ENCODE measurements at regions not wholly inside any gene's neighbourhood (a gene's known extent, or its start where the extent isn't known, plus 50 kb on each side); places are given as distances from the start of the nearest gene placed in this dataset.

- DNase-seq, result no peak
Observed at GRCh38 chr20:56805313-56805712, 176.2 kb downstream of the TFAP2C start.

DNA sequence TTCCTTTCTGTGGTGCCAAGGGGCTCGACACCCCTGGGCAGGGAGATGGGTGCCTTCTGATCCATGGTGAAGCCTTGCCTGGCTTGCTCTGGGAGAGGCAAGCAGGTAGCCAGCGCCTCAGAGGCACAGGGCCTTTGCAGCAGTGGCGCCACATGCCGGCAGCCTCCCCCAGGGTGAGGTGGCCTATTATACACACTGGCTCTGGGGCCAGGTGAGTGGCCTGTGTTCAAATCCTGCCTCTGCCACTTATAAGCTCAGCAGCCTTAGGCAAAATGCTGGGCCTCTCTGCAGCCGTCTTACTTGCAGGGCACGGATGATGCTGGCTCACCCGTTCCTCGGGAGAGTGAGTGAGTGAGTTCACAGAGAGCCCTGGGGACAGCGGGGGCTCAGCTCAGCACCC lies 176.9 kb downstream of the TFAP2C start:
- DNase-seq, result no peak

- DNase-seq, result no peak
Observed at GRCh38 chr20:56806952-56807517, 177.9 kb downstream of the TFAP2C start.

DNA sequence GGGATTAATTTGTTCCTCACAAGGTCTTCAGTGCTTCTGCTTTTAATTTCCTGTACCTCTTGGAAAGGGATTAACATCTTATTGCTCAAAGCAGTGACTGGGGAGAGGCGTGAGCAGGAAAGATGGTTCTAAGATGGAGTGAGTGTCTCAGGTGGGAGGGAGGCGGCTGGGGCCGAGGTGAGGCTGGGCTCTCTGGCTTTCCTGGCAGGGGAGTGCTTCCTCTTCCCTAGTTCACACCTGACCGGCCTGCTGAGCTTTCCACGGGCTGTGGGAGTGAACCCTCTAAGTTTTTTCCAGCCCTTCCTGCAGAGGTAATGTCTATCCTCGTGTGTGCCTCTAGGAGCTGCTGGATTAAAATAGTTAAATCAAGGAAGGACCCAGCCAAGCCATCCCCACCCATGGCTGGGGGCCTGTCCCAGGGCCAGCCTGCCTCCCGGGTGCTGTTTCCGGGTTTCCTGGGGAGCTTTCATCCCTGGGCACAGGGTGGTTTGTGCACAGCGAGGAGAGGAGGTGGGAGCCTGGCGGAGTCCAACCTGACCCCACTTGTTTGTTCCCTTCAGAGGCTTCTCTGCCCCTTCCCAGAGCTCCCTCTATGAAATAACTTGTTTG lies 179.1 kb downstream of the TFAP2C start:
- no peak for DNase-seq

DNA sequence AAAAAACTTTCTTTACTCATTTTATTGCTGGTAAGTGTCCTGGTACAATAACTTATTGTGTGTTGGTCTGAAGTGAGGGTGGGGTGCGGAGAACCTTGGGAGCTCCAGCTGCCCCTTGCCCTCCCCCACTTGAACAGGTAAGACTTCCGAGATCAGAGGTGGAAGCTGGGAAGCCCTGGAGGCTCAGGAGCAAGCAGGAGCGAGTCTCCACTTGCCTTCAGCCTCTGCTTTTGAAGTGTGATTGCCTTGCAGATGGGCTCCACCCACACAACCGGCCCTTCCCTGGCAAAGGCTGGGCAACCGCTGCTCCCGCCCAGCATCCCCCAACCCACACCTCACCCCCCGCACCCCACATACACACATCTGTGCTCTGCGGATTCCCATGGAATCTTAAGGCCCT lies 179.6 kb downstream of the TFAP2C start:
- DNase-seq, result no peak

DNA sequence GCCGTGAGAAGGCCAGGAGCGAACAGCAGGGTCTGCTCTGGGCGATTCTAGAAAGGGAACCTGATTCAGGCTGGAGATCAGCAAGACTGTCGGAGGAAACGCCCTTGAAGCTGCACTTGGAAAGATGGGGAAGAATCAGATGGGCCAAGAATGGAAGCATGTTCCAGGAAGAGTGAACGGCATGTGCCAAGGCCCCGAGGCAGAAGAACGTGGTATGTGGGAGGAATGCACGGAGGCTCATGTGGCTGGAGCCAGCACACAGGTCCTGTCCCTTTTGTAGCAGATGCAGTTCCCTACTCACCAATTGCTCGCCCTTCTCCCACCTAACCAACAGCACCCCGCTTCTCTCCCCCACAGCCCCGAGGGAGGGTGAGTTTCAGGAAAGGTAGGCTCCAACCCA lies 180.6 kb downstream of the TFAP2C start:
- DNase-seq, result no peak

GRCh38 chr20:56810141-56810540 lies 181.0 kb downstream of the TFAP2C start:
- no peak for DNase-seq

DNA sequence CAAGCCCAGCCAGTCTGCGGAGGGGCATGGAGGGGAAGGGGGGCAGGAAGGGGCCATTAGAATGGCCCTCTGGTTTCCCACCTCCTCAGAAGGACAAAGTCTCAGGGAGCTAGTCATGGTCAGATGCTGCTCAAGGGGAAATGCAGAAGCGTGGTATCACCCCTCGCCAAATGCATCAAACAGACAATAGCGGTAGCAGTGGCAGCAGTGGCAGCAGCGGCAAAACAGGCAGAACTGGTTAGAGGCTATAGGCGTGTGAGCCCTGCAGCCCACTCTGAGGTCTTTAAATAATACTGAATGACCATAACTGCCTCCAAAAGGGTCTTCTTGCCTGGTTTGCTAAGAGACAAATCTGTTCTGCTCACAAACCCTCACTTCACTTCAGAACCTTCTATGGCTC lies 186.7 kb downstream of the TFAP2C start:
- no peak for DNase-seq

GRCh38 chr20:56816349-56816748 lies 187.2 kb downstream of the TFAP2C start:
- no peak for DNase-seq

DNA sequence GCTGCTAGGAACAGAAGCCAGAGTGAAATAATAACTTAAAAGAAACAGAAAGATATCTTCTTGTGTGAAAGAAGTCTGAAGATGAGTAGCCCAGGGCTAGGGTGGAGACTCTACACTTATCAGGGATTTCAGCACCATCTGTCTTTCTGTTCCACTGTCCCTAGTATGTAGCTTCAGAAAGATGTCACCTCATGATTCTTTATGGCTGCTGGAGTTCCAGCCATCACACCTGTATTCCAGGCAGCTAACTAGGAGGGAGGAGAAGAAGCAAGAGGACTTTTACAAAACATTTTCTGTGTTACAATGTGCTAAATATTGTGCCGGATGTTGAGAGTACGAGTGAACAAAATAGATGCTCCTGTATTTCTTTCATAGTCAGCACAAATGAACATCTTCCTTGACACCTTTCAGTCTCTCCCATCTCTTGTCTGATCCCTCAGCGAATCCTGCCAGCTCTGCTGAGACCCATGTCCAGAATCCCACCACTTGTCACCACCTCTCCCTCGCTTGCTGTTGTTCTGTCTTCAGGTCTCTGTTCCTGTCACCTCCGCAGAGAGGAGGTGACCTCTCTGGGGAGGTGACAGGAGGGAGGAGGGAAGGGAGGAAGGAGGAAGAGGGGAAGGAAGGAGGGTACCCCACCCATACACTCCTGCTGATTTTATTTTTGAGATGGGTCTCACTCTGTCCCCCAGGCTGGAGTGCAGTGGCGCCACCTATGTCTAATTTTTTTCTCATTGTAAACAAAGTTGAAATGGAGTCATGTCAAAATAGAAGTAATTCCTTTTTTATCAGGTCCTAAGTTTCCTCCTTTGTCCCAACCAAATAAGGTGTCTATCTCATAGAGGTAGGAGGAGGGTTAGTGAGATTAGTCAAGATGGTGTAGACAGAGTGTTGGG lies 188.9 kb downstream of the TFAP2C start:
- no peak for DNase-seq

DNA sequence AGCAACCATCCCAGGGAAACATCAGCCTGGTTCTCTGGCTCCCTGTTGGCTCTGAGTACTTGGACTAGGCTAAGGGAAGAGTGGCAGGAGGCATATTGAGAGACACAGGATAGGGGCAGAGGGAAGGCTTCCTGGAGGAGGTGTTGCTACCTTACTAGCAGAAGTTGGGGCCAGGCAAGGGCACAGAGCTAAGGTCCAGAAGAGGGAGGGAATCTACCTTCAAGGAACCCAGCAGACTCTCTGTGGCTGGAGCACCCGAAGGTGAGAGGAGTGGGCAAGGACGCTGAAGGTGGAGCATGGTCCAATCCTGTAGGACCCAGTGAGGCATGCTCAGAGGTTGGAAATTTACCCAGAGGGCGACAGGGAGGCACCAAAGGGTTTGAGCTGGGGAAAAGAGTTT lies 191.9 kb downstream of the TFAP2C start:
- no peak for DNase-seq

GRCh38 chr20:56826306-56826704 lies 197.2 kb downstream of the TFAP2C start:
- DNase-seq, result no peak

- no peak for DNase-seq
Observed at GRCh38 chr20:56826705-56827665, 197.9 kb downstream of the TFAP2C start.

DNA sequence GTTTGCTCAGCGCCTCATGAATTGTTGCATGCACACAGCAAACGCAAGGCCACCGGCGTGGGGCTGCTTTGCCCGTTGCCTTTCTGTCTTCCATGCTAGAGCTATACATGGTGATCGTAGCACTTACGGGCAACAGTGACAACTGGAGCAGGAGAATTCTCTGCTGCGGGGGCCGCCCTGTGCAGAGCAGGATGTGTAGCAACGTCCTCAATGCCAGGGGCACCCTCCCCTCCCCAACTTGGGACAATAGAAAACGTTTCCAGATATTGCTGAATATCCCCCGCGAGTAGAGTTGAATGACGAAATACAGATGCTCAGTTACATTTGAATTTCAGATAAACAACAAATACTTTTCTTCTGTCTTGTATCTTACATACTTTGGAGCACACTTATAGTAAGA lies 198.7 kb downstream of the TFAP2C start:
- DNase-seq, result no peak

GRCh38 chr20:56828402-56828801 lies 199.3 kb downstream of the TFAP2C start:
- DNase-seq, result no peak

- no peak for DNase-seq
Observed at GRCh38 chr20:56829788-56830385, 200.8 kb downstream of the TFAP2C start.

- DNase-seq, result no peak
Observed at GRCh38 chr20:56831795-56832194, 202.7 kb downstream of the TFAP2C start.

DNA sequence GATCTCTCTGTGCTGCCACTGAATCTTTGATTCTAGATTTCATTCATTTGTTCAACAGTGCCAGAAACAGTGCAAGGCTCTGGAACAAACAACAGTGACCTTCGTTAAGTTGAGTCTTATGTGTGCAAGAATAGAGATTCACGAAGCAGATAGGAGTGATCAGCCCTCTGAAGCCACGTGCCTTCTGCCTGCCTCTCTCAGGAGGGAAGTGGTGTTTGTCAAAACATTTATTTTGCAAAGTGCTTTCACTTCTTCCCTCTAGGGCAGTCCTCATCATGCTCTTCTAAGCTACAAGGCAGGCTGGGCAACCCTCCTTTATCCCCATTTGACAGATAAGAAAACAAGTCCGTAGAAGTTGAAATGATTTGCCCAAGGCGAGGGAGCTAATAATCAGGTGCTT lies 204.3 kb downstream of the TFAP2C start:
- no peak for DNase-seq

GRCh38 chr20:56835829-56836550 lies 206.9 kb downstream of the TFAP2C start:
- DNase-seq, result no peak

- DNase-seq, result no peak
Observed at GRCh38 chr20:56839222-56839621, 210.1 kb downstream of the TFAP2C start.

DNA sequence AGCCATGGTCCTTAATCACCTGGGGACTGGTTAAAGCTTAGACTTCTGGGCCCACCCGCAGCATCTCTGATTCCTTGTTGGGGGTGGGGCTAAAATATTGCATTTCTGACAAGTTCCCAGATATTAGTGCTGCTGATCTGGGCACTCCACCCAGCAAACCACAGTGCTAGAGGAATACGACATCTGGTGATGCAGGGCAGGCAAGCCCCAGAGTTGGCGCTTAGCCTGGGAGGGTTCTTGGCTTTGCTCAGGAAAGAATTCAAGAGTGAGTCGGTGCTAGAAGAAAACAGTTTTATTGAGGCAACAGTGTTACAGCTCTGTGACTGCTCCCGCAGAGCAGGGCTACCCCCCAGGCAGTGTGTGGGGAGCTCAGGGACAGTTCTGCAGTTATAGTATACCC lies 210.7 kb downstream of the TFAP2C start:
- no peak for DNase-seq

GRCh38 chr20:56840716-56841261 lies 211.7 kb downstream of the TFAP2C start:
- no peak for DNase-seq
